A673 (cell line): ENCODE measurements at regions not wholly inside any gene's neighbourhood (a gene's known extent, or its start where the extent isn't known, plus 50 kb on each side); places are given as distances from the start of the nearest gene placed in this dataset.

Experiments used
- EZH2 ChIP-seq: fragments of 200-600 bp; sonication (generic); IDR thresholded peaks from 2 replicates; pipeline ENCODE4 v1.6.1; 2017; ENCODE audit warnings: borderline replicate concordance, low read depth, mild to moderate bottlenecking, mixed read lengths, antibody characterized with exemption, low read length; ENCODE audit not compliant: poor library complexity, severe bottlenecking
- TF ChIP-seq, protein P1 (sequence below): fragments of 300-800, 200-600 bp; sonication (generic); conservative IDR thresholded peaks from 2 replicates; pipeline ENCODE4 v1.5.1; 2017; ENCODE audit warnings: low read depth, mild to moderate bottlenecking, antibody characterized with exemption, low read length, moderate library complexity, mixed read lengths

DNA sequence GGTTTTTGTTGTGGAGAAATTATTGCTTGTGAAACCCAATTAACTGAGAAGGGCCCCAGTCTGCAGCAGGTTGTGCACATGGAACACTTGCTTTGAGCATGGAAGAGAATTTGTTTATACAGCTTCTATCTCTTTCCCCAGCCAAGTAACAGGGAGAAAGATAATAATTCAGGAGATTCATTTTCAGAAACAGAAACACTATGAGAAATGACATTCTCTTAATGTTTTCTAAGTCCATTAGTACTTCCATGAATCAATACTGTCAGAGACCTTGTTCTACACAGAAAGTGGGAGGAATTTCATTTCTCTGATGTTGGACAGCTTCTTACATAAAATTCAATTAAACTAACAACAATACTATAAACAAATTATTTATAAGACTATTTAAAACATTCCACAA, 446.3 kb downstream of the KLF12 start:
- TF ChIP-seq, protein P1, sequence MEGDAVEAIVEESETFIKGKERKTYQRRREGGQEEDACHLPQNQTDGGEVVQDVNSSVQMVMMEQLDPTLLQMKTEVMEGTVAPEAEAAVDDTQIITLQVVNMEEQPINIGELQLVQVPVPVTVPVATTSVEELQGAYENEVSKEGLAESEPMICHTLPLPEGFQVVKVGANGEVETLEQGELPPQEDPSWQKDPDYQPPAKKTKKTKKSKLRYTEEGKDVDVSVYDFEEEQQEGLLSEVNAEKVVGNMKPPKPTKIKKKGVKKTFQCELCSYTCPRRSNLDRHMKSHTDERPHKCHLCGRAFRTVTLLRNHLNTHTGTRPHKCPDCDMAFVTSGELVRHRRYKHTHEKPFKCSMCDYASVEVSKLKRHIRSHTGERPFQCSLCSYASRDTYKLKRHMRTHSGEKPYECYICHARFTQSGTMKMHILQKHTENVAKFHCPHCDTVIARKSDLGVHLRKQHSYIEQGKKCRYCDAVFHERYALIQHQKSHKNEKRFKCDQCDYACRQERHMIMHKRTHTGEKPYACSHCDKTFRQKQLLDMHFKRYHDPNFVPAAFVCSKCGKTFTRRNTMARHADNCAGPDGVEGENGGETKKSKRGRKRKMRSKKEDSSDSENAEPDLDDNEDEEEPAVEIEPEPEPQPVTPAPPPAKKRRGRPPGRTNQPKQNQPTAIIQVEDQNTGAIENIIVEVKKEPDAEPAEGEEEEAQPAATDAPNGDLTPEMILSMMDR = no peak
- TF ChIP-seq EZH2 = no peak
